Activated CD8-positive, alpha-beta memory T cell treated with anti-CD3 and anti-CD28 coated beads, Interleukin-2, amount 50 U/mL, for 1 hour (primary cell): ENCODE measurements at regions not wholly inside any gene's neighbourhood (a gene's known extent, or its start where the extent isn't known, plus 50 kb on each side); places are given as distances from the start of the nearest gene placed in this dataset.

Experiments used
- DNase-seq: peaks from one replicate; pipeline ENCODE4 v3.0.0-alpha.2; 2020; ENCODE audit errors: extremely low read depth

DNA sequence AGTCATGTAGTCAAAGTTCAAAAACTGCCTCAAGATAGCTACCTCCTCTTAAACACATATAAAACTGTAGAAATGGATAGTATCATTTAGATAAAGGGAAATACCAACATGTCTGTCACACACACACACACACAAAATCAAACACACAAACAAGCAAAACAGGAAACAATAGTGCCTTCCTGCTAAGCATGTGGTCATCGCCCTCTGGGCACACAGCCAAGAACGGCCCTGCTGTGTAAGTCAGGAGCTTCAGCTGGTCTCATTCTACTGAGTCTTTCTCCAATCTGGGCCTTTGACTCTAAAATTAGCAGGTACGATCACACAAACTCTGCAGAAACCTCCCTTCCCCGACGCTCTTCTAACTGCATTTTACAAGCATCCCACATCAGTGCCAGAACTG is 272.2 kb upstream of the CHRNA7 start:
- DNase-seq = no peak

DNA sequence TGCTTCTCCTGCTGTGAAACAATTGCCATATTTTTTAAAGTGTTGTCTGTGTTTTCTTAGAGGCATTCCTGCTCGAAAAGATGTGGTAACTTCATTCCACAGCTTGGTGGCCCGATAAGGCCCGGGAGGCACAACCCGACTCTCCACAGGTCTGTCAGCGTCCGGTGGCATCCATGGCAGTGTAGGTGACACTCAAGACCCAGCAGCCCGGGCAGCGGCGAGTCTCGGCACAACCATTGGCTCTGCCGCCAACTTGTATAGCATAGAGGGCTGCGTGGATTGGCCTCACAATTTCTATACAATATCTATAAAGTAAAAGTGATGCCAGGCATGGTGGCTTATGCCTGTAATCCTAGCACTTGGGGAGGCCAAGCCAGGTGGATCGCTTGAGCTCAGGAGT is 262.3 kb upstream of the CHRNA7 start:
- DNase-seq = no peak

DNA sequence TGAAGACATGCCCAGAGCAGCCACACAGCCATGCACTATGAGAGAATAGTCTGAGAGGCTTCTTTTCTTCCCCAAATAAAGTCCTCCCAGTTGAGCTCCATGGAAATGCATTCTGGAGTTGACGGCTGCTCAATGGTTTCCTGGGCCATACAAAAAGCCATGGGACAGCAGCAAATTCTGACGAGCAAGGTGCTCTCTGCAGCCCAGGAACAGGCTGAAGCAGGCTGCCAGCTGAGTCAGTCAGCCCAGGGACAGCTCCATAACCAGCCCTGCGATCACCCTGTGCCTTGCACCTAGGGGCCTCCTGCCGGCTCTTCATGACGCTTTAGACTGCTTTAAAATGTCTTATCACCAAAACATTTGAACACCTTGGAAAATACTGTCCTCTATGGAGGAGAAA is 256.3 kb upstream of the CHRNA7 start:
- no peak for DNase-seq

DNA sequence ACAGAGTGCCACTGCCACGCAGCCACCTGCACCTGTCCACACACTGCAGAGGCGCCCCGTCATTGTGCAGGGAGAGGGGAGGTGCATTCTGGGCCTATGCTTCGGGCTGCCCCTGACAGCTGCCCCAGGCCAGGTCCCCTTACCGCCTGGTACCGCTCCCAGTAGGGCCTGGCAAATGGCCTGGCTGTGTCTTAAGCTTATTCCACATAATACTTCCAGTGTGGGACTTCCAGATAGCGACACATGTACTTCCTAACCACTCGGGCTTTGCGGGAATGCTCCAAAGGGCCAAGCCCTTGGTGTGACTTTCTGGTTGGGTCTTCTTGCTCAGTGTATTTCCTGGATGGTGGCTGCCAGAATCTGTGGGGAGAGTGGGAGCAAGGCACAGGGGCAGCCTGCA is 254.3 kb upstream of the CHRNA7 start:
- DNase-seq = no peak

DNA sequence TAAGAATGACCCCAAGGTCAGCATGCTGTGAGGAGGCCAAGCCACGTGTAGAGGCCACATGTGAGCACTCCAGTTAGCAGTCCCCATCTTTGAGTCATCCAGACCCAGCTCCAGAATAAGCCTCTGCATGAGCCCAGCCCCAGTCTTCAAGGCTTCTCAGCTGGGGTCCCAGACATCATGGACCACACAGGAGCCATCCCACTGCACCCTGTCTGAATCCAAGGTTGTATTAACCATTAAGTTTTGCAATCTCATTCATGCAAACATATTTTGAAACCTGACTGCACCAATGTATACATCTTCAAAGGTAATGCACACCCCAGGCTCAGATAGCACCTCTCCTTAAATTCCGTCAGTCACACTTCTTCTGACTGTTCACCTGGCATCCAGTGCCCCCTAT is 249.1 kb upstream of the CHRNA7 start:
- DNase-seq = no peak

DNA sequence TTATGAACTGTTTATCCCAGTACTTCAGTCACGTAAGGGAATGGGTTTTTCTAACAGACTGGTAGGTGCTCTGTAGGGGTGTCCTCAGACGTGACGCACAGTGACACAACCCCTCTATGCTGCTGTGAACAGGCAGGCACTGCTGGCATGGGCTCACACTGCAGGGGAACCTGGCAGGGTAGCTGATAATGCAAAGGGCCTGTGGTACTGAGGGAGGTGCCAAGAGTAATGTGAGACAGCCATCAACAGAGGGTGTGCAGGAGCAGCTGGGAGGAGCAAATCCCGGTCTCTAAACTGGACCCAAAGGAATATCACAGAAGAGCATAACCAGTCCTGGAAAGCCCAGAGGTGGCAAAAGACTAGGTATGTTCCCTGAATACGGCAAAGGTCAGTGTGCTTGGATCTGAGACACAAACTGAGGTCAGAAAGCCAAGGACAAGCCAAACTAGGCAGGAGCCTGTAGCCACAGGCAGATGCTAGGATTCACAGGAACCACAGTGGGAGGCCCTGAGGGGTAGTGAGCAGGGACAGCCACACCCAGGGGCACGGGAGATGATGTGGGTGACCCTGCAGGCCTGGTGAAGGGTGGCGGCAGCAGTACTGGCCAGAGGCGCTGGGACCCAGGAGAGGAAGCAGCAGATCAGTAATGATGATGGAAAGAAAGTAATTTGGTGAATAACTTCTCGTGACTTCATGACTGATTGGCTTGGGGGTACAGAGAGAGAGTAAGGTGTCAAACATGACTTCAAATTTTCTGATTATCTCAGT is 248.1 kb upstream of the CHRNA7 start:
- DNase-seq = no peak

DNA sequence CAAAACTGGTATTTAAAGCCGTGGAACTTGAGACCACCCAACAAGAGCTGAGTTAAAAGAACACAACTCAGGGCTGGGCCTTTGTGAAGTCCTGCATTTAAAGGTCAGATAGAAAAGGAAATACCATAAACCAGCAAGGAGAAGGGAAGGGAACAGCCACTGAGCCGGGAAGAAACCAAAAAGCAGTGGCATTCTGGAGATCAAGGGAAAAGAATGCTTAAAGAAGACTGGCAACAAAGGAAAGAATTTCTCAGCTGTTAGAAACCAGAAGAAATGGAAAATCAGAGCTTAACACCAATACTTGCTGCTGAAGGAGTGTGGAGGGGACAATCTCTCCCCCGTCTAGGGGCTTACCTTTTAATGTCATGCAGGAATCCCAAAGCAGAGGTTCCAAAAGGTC is 247.4 kb upstream of the CHRNA7 start:
- DNase-seq = no peak

DNA sequence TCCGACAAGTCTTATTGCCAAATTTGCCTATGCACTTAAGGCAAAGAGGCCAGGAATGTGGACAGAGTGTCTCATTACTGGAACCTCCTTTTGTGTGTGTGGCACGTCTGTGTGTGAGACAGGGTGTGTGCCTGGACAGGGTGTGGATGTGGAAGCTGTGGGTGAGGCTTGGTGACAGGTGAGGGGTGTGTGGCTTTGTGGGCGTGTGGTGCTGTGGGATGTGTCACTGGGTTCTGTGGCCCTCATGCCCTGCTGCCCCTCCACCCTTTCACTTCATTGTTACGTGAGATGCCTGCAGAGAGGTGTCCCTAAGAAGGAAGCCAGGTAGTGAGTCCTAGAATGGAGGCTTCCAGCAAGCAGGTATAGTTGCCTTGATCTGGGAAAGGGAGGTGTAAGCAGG is 244.0 kb upstream of the CHRNA7 start:
- DNase-seq = no peak

DNA sequence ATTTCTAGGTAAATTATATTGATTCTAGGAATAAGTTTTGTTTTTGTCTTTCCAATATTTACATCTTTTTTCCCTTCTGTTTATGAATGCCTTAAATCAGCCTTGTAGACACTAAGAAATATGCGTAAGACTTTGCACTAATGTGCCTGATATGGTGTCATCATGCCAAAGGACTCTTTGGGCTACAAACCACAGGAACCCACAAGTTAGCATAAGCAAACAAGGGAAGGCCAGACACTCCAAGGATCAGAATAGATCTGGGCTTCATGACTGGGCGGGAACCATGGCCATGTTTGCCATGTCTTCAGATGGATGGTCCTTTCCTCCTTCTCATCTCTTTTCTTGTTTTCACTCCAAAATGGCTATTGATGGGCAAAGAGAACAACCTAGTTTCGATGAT is 242.2 kb upstream of the CHRNA7 start:
- no peak for DNase-seq

DNA sequence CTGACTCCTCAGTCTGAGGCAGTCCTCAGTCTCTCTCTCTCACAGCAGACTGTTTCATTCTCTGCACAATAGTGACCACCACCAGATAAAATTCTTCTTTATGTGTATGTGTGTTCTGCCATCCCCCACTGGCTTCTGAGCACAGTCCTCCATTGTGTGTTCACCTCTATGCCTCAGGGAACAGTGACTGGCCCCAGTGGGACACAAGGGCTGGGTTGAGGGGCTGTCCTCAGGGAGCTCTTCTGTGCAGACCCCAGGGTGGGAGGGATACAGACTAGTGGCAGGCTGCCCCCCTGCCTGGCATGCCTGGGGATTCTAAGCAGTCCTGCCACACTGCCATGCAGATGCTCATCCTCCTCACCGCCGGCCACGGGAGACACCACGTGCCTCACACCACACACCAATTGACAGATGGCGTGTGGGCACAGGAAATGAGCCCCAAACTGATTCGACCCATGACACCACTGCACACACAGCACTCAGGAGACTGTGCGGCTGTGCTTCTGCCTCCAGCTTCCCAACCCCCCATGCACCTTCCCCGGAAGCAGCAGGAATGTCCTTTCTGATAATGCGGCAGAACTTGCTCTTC is 237.6 kb upstream of the CHRNA7 start:
- no peak for DNase-seq

DNA sequence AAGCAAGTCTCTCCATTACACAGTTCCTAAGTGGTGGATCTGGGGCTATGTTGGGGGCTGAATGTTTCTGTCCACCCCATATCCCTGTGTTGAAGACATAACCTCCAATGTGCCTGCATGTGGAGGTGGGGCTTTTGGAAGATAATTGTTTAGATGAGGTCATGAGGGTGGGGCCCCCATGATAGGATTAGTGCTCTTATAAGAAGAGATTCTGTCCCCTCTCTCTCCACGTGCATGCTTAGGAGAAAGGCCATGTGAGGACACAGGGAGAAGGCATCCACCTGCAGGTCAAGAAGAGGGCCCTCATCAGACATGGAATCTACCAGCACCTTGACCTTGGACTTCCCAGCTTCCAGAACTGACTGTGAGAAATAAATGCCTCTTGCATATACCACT is 231.0 kb upstream of the CHRNA7 start:
- DNase-seq = no peak

DNA sequence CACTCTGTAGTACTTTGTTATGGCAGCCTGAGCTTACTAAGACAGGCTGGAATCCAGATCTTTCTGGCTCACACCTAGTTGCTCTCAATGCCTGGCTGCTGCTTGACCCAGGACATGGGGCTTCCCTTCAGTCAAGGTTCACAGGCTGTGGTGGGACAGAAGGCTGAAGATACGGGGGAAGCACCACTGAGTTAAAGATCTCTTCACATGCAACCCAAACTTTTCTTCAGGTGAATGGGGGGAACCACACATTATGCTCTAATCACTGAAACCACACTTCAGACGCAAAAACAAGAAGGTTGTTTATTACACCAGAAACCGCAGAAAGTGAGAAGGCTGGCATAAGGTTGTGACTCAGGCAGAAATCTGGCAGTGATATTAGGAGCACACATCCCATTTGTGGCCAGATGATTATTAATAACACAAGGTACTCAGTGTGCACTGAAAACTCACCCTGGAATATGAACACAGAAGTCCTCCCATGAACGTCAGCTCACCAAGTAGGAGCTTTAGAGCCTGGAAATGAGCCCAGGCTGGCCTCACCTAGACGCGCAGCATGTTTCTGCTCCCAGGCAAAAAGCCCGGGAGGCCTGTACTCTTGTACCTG is 230.5 kb upstream of the CHRNA7 start:
- DNase-seq = no peak

DNA sequence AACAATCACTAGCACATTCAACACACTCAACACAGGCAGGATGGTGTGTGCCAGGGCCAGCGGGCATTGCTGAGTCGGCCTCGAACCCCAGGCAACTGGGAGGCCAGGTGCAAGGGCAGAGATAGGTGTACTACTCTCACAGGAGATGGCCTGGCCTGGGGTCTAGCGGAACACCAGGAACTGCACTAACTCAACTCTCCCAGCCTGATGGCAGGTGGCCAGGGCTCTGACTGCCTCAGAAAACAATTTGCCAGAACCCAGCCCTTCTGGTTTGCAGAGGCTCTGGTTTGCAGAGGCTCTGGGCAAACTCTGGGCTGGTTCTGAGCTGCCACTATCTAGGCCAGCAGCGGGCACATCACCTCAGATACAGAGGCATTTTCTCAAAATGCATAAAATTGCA is 229.2 kb upstream of the CHRNA7 start:
- DNase-seq = no peak

DNA sequence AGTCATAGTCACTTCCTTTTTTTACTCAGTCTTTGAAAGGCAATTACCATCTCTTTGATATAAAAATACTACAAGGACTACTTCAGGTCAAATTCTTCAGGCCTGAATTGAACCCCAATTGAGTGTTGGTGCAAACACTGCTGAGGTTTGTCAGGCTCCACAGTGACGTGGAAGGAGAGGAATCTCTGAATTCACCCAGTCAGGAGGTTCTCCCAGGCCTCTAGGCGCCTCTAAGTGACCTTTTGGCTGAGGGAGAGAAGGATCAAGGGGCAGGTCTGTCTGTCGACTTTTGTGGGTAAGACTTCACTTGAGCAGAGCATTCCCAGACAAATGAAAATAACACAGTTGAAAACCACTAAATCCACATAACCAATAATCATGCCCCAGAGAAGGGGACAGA is 227.6 kb upstream of the CHRNA7 start:
- DNase-seq = no peak

DNA sequence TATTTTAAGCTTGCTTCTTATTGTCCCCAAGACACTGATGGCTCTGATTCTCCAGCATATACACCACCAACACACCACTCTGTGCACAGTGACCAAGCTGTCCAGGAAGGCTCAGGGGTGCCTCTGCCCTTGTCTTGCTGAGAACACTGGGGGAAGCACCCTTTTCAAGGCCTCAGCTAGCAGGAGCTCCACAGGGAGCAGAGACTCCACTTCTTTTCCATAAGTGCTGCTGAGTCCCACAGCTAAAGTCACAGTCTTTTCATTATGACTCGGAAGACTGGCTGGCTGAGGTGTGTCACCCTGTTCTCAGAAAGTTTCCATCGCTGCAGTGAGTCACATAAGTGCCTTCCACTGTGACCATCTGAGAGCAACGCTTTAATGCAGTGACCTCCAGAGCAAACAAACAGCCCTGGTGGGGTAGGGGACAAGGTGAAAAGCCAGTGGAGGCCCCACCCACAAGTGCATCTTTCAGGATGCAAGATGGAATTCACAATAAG is 226.9 kb upstream of the CHRNA7 start:
- no peak for DNase-seq

DNA sequence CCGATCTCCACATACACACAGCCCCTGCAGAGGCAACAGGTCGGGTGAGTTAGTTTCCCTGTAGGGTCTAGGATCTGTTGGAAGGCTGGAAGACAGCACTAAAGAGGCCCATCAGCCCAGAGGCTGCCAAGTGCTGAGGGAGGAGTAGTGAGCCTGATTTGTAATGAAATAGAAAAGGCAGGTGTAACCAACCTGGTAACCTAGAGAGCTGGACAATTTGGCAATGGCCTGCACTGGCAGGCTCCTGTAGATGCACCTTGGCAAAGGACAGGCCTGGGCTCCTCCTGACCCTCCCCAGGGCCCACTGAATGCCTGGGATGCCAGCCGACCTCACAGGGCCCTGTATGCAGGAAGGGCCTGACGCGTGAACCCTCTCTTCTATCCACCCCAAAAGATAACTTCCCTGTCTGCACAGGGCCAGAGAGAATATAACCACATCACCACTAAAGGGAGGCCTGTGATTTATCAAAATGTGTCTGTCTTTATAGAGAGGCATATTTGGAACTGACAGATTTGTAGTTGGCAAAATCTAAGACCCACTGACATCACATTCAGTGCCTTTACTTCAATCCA is 225.1 kb upstream of the CHRNA7 start:
- no peak for DNase-seq

DNA sequence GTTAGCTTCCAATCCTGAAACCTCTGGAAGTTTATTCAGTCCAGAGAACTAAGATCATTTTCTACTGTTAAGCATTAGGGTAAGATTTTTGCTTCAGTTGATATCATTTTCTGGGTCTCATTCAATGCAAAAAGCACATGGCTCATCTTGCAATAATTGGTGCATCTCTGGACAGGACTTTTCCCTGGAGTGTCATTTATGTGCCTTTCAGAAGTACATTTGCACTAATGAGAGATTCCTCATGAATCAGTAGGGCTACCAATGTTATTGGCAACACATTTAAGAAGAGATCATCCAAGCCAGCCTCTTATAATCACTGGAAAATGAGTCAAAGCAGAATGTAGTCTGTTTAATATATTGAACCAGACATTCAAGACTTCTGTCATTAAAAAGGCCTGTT is 224.2 kb upstream of the CHRNA7 start:
- DNase-seq = no peak

DNA sequence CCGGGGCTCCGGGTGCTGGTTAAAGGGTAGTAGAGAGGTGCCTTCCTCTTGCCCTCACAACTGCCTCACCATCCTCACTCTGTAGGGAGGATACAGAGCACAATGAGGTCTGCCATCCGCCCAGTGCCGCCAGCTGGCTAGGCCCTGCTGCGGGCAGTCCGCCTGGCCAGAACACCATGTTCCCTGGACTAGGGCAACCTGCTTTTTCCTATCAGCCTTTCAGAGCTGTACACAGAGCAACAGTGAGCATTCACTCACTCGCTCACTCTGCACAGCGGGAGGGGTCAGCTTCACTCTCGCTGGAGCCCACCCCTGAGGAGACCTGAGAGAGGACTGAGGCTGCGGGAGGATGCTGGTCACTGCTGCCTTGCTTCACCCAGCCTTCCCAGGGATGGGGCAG is 218.7 kb upstream of the CHRNA7 start:
- no peak for DNase-seq

DNA sequence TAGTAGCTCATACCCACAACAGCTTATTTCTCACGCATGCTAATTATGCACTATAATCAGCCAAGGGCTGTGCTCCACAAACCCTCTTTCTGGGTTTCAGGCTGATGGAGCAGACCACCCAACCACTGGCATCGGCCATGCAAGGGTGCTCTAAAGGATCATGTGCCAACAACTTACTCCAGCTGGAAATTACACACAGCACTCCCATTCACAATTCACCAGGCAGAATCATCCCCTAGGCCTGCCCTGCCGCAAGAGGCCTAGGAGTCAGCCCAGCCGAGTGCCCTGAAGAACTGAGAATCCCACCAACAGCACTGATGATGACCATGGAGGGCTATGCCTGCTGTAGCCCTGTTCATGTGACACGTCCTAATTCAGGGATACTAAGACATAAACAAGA is 216.2 kb upstream of the CHRNA7 start:
- DNase-seq = no peak

DNA sequence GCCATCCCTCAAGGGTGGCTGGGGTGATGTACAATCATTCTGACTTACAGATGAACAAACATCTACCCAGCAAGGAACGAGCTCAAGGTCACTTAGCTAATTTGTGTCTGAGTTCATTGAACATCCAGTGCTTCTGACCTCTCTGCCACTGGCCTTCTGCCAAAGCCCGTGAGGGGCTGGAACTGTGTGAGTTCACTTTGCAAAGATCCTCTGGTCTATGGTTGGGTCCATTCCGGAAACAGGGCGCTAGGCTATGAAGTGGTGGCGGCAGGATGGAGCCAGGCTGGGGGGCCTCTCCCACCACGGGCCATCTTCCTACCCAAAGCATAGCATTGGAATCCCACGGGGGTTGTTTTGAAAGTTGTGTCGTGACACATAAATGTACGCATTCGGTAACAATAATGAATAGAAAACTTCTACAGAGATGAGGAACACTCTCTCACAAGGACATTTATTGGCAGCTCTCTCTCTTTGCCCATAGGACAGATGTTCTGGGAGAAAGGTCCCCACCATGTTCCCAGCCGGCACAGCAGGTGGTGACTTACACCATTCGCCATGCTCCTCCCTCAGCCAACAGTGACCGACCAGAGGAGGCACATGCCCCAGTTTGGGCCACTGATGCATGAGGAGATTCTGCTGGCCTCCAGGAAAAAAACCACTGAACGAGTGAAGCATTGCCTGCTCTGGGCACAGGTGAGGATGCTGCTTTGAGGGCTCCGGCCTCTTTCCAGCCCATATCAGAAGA is 214.7 kb upstream of the CHRNA7 start:
- no peak for DNase-seq

DNA sequence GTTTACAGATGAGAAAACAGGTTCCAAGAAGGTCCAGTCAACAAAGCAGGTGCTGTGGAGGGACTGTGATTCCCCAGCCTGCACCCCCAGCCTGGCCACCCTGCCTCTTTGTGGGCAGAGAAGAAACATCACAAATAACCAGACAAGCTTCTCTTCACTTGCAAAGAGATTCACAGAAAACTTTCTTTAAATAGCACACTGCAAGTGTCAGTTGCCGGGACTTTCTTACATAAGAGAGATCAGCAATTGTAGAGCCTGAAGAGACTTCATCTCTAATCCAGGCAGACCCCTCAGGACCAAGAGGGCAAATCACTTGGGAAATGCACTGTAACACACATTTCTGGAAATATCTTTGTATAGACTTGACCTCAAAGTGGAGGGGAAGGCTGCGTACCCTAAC is 207.9 kb upstream of the CHRNA7 start:
- no peak for DNase-seq

DNA sequence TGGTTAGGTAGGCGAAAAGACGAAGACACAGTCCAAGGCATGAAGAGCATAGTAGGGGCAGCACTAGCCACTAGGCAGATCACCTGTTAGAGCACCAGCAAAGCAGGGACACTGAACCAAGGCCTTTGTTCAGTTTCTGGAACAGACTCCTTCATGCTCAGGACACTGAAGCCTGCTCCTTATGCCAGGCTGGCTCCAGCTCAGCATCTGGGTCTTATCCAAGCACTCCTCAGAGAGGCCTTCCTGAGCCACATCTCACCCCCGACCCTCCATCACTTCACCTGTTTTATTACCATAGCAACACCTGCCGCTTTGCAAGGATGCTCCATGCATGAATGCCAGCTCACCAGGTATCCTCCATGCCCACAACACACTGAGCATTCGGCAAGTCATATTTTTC is 206.3 kb upstream of the CHRNA7 start:
- no peak for DNase-seq
